ENCODE measurements at regions not wholly inside any gene's neighbourhood (a gene's known extent, or its start where the extent isn't known, plus 50 kb on each side); places are given as distances from the start of the nearest gene placed in this dataset.

- TF ChIP-seq, protein P1, sequence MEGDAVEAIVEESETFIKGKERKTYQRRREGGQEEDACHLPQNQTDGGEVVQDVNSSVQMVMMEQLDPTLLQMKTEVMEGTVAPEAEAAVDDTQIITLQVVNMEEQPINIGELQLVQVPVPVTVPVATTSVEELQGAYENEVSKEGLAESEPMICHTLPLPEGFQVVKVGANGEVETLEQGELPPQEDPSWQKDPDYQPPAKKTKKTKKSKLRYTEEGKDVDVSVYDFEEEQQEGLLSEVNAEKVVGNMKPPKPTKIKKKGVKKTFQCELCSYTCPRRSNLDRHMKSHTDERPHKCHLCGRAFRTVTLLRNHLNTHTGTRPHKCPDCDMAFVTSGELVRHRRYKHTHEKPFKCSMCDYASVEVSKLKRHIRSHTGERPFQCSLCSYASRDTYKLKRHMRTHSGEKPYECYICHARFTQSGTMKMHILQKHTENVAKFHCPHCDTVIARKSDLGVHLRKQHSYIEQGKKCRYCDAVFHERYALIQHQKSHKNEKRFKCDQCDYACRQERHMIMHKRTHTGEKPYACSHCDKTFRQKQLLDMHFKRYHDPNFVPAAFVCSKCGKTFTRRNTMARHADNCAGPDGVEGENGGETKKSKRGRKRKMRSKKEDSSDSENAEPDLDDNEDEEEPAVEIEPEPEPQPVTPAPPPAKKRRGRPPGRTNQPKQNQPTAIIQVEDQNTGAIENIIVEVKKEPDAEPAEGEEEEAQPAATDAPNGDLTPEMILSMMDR (conservative IDR thresholded peaks at IDR 0.05; ENCODE audit: low read length), result no peak
- no peak for TF ChIP-seq EZH2phosphoT487 (IDR thresholded peaks at IDR 0.05; ENCODE audit: borderline replicate concordance)
- Histone ChIP-seq H3F3A (ENCODE audit: low read depth) (no peaks in the 10 kb centered on the region), H2AFZ (ENCODE audit: low read length) (no peak overlapping the region), H3K9me3 (ENCODE audit: insufficient read depth, low read depth, low read length) (no peaks in the 10 kb centered on the region; the same call in 1 of the 2 replicates), H3K9ac (ENCODE audit: low read depth, low read length, poor library complexity, severe bottlenecking) (no peak overlapping the region), H3K4me3 (ENCODE audit: low read length, poor library complexity, severe bottlenecking) (no peak overlapping the region), H3K79me2 (ENCODE audit: insufficient read depth, low read length) (no peaks in the 10 kb centered on the region), H3K36me3 (ENCODE audit: insufficient read depth, low read length) (no peaks in the 10 kb centered on the region), H4K20me1 (ENCODE audit: insufficient read depth, low read length, poor library complexity, severe bottlenecking) (no peaks in the 10 kb centered on the region), H3K4me1 (ENCODE audit: insufficient read depth, low read length, poor library complexity, severe bottlenecking) (no peaks in the 10 kb centered on the region), H3K4me2 (ENCODE audit: low read depth, low read length, poor library complexity, severe bottlenecking) (no peak overlapping the region), H3K27me3 (ENCODE audit: insufficient read depth, low read length, poor library complexity, severe bottlenecking) (no peaks in the 10 kb centered on the region), H3K9me2 (replicated peaks; ENCODE audit: low read depth, low read length) (no peaks in the 10 kb centered on the region)
These were observed 299.3 kb downstream of the OSR1 start for GRCh38 chr2:19059076-19059475.

GRCh38 chr2:19051203-19051831 lies 307.1 kb downstream of the OSR1 start:
- no peaks in the 10 kb centered on the region for H3K79me2 ChIP-seq (ENCODE audit: insufficient read depth, low read length)
- H3K27me3 ChIP-seq (ENCODE audit: insufficient read depth, low read length, poor library complexity, severe bottlenecking), result no peaks in the 10 kb centered on the region
- no peak overlapping the region for H3K4me2 ChIP-seq (ENCODE audit: low read depth, low read length, poor library complexity, severe bottlenecking)
- H3K4me1 ChIP-seq (ENCODE audit: insufficient read depth, low read length, poor library complexity, severe bottlenecking), result no peaks in the 10 kb centered on the region
- H4K20me1 ChIP-seq (ENCODE audit: insufficient read depth, low read length, poor library complexity, severe bottlenecking), result no peaks in the 10 kb centered on the region
- H3K4me3 ChIP-seq (ENCODE audit: low read length, poor library complexity, severe bottlenecking), result no peak overlapping the region
- TF ChIP-seq, protein P1 (conservative IDR thresholded peaks at IDR 0.05; ENCODE audit: low read length), result no peak
- no peak overlapping the region for H3K9ac ChIP-seq (ENCODE audit: low read depth, low read length, poor library complexity, severe bottlenecking)
- H3K36me3 ChIP-seq (ENCODE audit: insufficient read depth, low read length), result no peaks in the 10 kb centered on the region
- no peaks in the 10 kb centered on the region for H3F3A ChIP-seq (ENCODE audit: low read depth)
- no peaks in the 10 kb centered on the region for H3K9me3 ChIP-seq (ENCODE audit: insufficient read depth, low read depth, low read length)
- no peak overlapping the region for H2AFZ ChIP-seq (ENCODE audit: low read length)
- H3K9me2 ChIP-seq (replicated peaks; ENCODE audit: low read depth, low read length), result no peaks in the 10 kb centered on the region

DNA sequence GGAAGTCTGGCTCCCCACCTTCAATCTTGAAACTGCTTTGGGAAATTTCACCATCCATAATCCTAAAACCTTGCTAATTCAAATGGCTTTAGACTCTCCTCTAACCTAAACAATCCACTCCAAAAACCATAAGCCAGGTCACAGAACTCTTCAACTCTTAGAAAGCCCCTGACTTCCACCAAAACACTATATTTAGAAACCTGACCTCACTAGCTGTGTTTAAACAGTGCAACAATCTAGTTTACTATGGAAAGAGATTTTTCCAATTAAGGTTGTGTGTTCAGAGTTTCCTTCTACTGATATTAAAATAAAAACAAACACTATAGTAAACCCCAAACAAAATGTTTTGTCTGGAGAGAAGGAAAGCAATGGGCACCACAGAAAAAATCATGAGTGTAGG lies 308.1 kb downstream of the OSR1 start:
- no peaks in the 10 kb centered on the region for H3K4me1 ChIP-seq (ENCODE audit: insufficient read depth, low read length, poor library complexity, severe bottlenecking)
- no peaks in the 10 kb centered on the region for H3F3A ChIP-seq (ENCODE audit: low read depth)
- H3K9me2 ChIP-seq (replicated peaks; ENCODE audit: low read depth, low read length), result no peaks in the 10 kb centered on the region
- H2AFZ ChIP-seq (ENCODE audit: low read length), result no peak overlapping the region
- H3K27me3 ChIP-seq (ENCODE audit: insufficient read depth, low read length, poor library complexity, severe bottlenecking), result no peaks in the 10 kb centered on the region
- H4K20me1 ChIP-seq (ENCODE audit: insufficient read depth, low read length, poor library complexity, severe bottlenecking), result no peaks in the 10 kb centered on the region
- H3K4me3 ChIP-seq (ENCODE audit: low read length, poor library complexity, severe bottlenecking), result no peak overlapping the region
- TF ChIP-seq, protein P1 (conservative IDR thresholded peaks at IDR 0.05; ENCODE audit: low read length), result no peak
- no peak for TF ChIP-seq EZH2phosphoT487 (IDR thresholded peaks at IDR 0.05; ENCODE audit: borderline replicate concordance)
- H3K4me2 ChIP-seq (ENCODE audit: low read depth, low read length, poor library complexity, severe bottlenecking), result no peak overlapping the region
- H3K79me2 ChIP-seq (ENCODE audit: insufficient read depth, low read length), result no peaks in the 10 kb centered on the region
- H3K9ac ChIP-seq (ENCODE audit: low read depth, low read length, poor library complexity, severe bottlenecking), result no peak overlapping the region
- H3K9me3 ChIP-seq (ENCODE audit: insufficient read depth, low read depth, low read length), result no peaks in the 10 kb centered on the region
- H3K36me3 ChIP-seq (ENCODE audit: insufficient read depth, low read length), result no peaks in the 10 kb centered on the region

Measured in Loucy (cell line).